ENCODE measurements at regions not wholly inside any gene's neighbourhood (a gene's known extent, or its start where the extent isn't known, plus 50 kb on each side); places are given as distances from the start of the nearest gene placed in this dataset.

DNA sequence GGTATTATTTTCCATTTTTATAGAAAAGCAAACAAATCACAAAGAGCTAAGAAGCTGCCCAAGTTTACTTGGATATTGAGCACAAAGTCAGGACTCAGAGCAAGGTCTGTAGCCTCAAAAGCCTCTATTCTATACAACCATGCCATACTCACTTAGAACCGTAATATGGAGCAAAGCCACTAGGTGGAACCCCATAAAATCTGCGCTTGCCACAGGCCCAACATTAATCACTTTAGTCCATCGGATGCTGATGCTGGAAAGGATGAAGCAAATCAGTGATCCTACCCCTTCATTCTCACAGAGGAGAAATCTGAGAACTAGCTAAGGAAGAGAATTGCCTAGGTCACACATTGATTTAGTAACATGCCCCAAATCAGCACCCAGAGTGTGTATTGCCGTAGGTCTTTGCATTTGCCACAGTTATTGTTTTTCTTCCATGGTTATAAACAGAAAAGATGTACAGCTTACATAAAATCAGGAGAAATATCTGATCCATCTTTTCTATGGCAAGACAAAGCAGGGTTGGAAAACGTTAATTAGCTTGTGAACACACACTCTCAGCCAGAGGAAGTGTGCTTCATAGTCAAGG lies 56.7 kb upstream of the RAB38 start:
- H3K36me3 ChIP-seq (ENCODE audit: control insufficient read depth, insufficient read depth, low read length) = no peaks in the 10 kb centered on the region
- no CpG with 5 or more reads among the region's 5 CpGs for WGBS (ENCODE audit: insufficient coverage)
- no peak overlapping the region for H3K4me3 ChIP-seq (ENCODE audit: low read depth, low read length)
- H3K9me3 ChIP-seq (ENCODE audit: control insufficient read depth, insufficient read depth, low read length) = no peaks in the 10 kb centered on the region
- H3K4me1 ChIP-seq (ENCODE audit: control insufficient read depth, insufficient read depth, low read length) = no peaks in the 10 kb centered on the region
- peak in 5 of 6 donors; percentile 6 to 74 (median 15) for DNase-seq (ENCODE audit: low read depth in 4 of 6, low spot score in 6 of 6)
- H3K27ac ChIP-seq (ENCODE audit: low read depth, low read length) = no peak overlapping the region
- no peaks in the 10 kb centered on the region for H3K27me3 ChIP-seq (ENCODE audit: control insufficient read depth, insufficient read depth, low read length)

DNA sequence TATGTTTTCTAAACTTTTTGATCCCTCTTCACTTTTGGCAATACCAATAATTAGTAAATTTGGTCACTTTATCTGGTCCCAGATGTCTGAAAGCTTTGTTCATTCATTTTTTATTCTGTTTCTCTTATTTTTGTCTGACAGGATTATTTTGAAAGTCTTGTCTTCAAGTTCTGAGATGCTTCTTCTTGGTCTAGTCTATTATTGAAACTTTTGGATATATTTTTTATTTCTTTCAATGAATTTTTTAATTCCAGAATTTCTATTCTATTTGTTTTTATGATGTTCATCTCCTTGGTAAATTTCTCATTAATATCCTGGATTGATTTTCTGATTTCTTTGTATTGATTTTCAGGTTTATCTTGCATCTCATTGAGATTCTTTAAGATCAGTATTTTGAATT lies 54.1 kb upstream of the RAB38 start:
- no peaks in the 10 kb centered on the region for H3K9me3 ChIP-seq (ENCODE audit: control insufficient read depth, insufficient read depth, low read length)
- no peaks in the 10 kb centered on the region for H3K4me1 ChIP-seq (ENCODE audit: control insufficient read depth, insufficient read depth, low read length)
- H3K36me3 ChIP-seq (ENCODE audit: control insufficient read depth, insufficient read depth, low read length) = no peaks in the 10 kb centered on the region
- no peak overlapping the region for H3K27ac ChIP-seq (ENCODE audit: low read depth, low read length)
- H3K4me3 ChIP-seq (ENCODE audit: low read depth, low read length) = no peak overlapping the region
- DNase-seq (ENCODE audit: low read depth in 4 of 6, low spot score in 6 of 6) = no peak
- H3K27me3 ChIP-seq (ENCODE audit: control insufficient read depth, insufficient read depth, low read length) = no peaks in the 10 kb centered on the region

Measured in spinal cord (tissue), 9 donors.